ENCODE measurements at regions not wholly inside any gene's neighbourhood (a gene's known extent, or its start where the extent isn't known, plus 50 kb on each side); places are given as distances from the start of the nearest gene placed in this dataset.

- TF ChIP-seq CTCF (optimal IDR thresholded peaks at IDR 0.05 in 1 of 3, IDR thresholded peaks at IDR 0.05 in 1 of 3, conservative IDR thresholded peaks at IDR 0.05 in 1 of 3; ENCODE audit: extremely low read depth in 1 of 3, insufficient read depth in 2 of 3, low read length in 3 of 3) (no peak), EZH2 (IDR thresholded peaks at IDR 0.05; ENCODE audit: low read length) (no peak)
- Histone ChIP-seq H3K27me3 (ENCODE audit: control insufficient read depth, extremely low read depth, insufficient read depth, low read length) (peaks cover 11% of the 10 kb centered on the region), H3K9me3 (ENCODE audit: control insufficient read depth, low read depth, low read length) (no peaks in the 10 kb centered on the region), H3K4me1 (ENCODE audit: control insufficient read depth, extremely low read depth, insufficient read depth, low read length) (no peaks in the 10 kb centered on the region), H3K9me1 (ENCODE audit: control insufficient read depth, extremely low read depth, insufficient read depth, low read length) (no peaks in the 10 kb centered on the region), H2AFZ (ENCODE audit: control insufficient read depth, low read length) (no peak overlapping the region), H3K9ac (ENCODE audit: control insufficient read depth, extremely low read depth, insufficient read depth, low read length) (no peak overlapping the region), H3K27ac (ENCODE audit: control insufficient read depth, insufficient read depth, low read length) (no peak overlapping the region), H3K4me2 (ENCODE audit: control insufficient read depth, extremely low read depth, insufficient read depth, low read depth, low read length) (no peak overlapping the region), H4K20me1 (ENCODE audit: control insufficient read depth, extremely low read depth, insufficient read depth, low read length) (no peaks in the 10 kb centered on the region), H3K36me3 (ENCODE audit: control insufficient read depth in 2 of 2, extremely low read depth in 1 of 2, insufficient read depth in 2 of 2, low read length in 2 of 2) (no peaks in the 10 kb centered on the region), H3K79me2 (ENCODE audit: control insufficient read depth, insufficient read depth, low read length) (no peaks in the 10 kb centered on the region), H3K4me3 (ENCODE audit: control insufficient read depth in 2 of 3, extremely low read depth in 1 of 3, insufficient read depth in 2 of 3, low read depth in 1 of 3, low read length in 3 of 3) (no peak overlapping the region)
- no peak for FAIRE-seq
- no peak for DNase-seq (ENCODE audit: low read depth, low spot score)
- dilution Hi-C loops (cut with MboI; ENCODE audit: extremely low pct_ligation_motif_present, low sequenced_read_pairs): loop anchor here (5.0 kb wide), 1 partner anchor 70 kb away; no protein-coding TSS in a partner anchor
Observed at GRCh38 chr9:89842267-89842768, 237.5 kb downstream of the GADD45G start.

DNA sequence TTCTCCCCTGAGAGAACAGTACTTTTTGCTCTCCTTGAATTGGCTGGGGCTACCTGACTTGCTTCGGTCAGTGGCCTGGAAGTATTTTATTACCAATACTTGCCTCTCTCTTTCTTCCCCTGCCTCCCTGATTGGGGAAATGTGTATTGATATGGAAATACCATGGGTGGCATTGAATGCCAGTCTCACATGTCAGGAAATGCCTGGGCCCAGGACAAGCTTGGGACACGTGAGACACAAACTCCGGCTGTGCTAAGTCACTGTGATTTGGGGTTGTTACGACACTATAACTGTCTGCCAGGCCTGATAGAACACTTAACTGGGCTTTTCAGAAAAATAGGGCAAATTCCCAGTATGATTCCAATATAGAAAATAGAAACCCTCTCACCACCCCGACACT lies 238.3 kb downstream of the GADD45G start:
- H3K27ac ChIP-seq (ENCODE audit: control insufficient read depth, insufficient read depth, low read length): no peak overlapping the region
- H3K4me1 ChIP-seq (ENCODE audit: control insufficient read depth, extremely low read depth, insufficient read depth, low read length): no peaks in the 10 kb centered on the region
- H3K9me3 ChIP-seq (ENCODE audit: control insufficient read depth, low read depth, low read length): no peaks in the 10 kb centered on the region
- TF ChIP-seq EZH2 (IDR thresholded peaks at IDR 0.05; ENCODE audit: low read length) (no peak), CTCF (optimal IDR thresholded peaks at IDR 0.05 in 1 of 3, IDR thresholded peaks at IDR 0.05 in 1 of 3, conservative IDR thresholded peaks at IDR 0.05 in 1 of 3; ENCODE audit: extremely low read depth in 1 of 3, insufficient read depth in 2 of 3, low read length in 3 of 3) (no peak)
- no peaks in the 10 kb centered on the region for H3K36me3 ChIP-seq (ENCODE audit: control insufficient read depth in 2 of 2, extremely low read depth in 1 of 2, insufficient read depth in 2 of 2, low read length in 2 of 2)
- no peaks in the 10 kb centered on the region for H3K9me1 ChIP-seq (ENCODE audit: control insufficient read depth, extremely low read depth, insufficient read depth, low read length)
- H3K9ac ChIP-seq (ENCODE audit: control insufficient read depth, extremely low read depth, insufficient read depth, low read length): no peak overlapping the region
- peaks cover 11% of the 10 kb centered on the region for H3K27me3 ChIP-seq (ENCODE audit: control insufficient read depth, extremely low read depth, insufficient read depth, low read length)
- H3K4me2 ChIP-seq (ENCODE audit: control insufficient read depth, extremely low read depth, insufficient read depth, low read depth, low read length): no peak overlapping the region
- H2AFZ ChIP-seq (ENCODE audit: control insufficient read depth, low read length): no peak overlapping the region
- no peaks in the 10 kb centered on the region for H4K20me1 ChIP-seq (ENCODE audit: control insufficient read depth, extremely low read depth, insufficient read depth, low read length)
- H3K79me2 ChIP-seq (ENCODE audit: control insufficient read depth, insufficient read depth, low read length): no peaks in the 10 kb centered on the region
- DNase-seq (ENCODE audit: low read depth, low spot score) (no peak), FAIRE-seq (no peak)
- no peak overlapping the region for H3K4me3 ChIP-seq (ENCODE audit: control insufficient read depth in 2 of 3, extremely low read depth in 1 of 3, insufficient read depth in 2 of 3, low read depth in 1 of 3, low read length in 3 of 3)
- dilution Hi-C loops (cut with MboI; ENCODE audit: extremely low pct_ligation_motif_present, low sequenced_read_pairs): loop anchor here (5.0 kb wide), 1 partner anchor 71 kb away; no protein-coding TSS in a partner anchor

All from keratinocyte (primary cell).